ENCODE measurements at regions not wholly inside any gene's neighbourhood (a gene's known extent, or its start where the extent isn't known, plus 50 kb on each side); places are given as distances from the start of the nearest gene placed in this dataset.

DNA sequence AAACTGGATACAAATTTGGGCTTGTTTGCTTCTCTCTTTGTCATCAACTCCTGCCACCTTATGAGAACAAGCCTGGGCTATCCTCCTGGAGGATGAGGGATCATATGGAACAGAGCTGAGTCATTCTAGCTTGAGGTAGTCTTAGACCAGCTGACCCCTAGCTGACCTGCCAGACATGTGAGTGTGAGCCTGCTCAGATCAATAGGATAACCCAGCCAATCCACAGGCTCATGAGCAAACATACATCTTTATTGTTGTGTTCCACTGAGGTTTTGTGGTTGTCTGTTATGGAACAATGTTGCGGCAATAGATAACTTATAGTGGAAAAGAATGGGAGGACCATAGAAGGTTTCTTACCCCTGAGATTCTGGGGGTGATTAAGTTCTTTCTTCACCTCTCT, 54.5 kb upstream of the FAM180A start:
- POLR2A ChIA-PET, result no interaction called here

DNA sequence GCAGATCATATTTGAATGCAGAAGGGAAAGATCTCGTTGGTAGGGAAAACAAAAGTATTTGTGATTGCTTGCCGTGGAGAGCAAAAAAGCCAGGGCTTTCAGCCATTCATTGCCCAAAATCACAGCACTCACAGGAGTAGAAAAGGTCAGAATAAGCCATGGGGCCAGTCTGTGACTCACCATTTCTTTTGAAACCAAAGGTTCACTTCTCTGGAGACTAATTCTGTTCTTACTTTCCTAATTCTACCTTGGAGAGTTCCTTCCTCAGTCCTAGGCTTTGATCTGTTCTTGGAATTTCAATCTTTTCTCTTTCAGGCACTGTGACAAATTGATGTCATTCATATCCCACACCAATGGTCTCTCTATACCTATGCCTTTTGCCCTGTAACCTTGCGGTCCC, 54.1 kb upstream of the FAM180A start:
- CTCF ChIA-PET, result interaction anchor here (2.8 to 7.1 kb wide), 2 partner anchors 10 to 207 kb away, joined by 10 to 113 read pairs; no protein-coding TSS in a partner anchor
- no peak for DNase-seq (ENCODE audit: extremely low spot score)
- TF ChIP-seq, protein P1, sequence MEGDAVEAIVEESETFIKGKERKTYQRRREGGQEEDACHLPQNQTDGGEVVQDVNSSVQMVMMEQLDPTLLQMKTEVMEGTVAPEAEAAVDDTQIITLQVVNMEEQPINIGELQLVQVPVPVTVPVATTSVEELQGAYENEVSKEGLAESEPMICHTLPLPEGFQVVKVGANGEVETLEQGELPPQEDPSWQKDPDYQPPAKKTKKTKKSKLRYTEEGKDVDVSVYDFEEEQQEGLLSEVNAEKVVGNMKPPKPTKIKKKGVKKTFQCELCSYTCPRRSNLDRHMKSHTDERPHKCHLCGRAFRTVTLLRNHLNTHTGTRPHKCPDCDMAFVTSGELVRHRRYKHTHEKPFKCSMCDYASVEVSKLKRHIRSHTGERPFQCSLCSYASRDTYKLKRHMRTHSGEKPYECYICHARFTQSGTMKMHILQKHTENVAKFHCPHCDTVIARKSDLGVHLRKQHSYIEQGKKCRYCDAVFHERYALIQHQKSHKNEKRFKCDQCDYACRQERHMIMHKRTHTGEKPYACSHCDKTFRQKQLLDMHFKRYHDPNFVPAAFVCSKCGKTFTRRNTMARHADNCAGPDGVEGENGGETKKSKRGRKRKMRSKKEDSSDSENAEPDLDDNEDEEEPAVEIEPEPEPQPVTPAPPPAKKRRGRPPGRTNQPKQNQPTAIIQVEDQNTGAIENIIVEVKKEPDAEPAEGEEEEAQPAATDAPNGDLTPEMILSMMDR (IDR thresholded peaks at IDR 0.05; ENCODE audit: control extremely low read depth, extremely low read depth, low read depth, missing control alignments), result no peak
- POLR2A ChIA-PET, result no interaction called here

More for the DNA sequence above, 54.5 kb upstream of the FAM180A start:
- TF ChIP-seq, protein P1 (IDR thresholded peaks at IDR 0.05; ENCODE audit: control extremely low read depth, extremely low read depth, low read depth, missing control alignments), result no peak
- DNase-seq (ENCODE audit: extremely low spot score), result no peak
- CTCF ChIA-PET, result interaction anchor here (7.1 kb wide), 1 partner anchor 207 kb away, joined by 113 read pairs; no protein-coding TSS in a partner anchor

DNA sequence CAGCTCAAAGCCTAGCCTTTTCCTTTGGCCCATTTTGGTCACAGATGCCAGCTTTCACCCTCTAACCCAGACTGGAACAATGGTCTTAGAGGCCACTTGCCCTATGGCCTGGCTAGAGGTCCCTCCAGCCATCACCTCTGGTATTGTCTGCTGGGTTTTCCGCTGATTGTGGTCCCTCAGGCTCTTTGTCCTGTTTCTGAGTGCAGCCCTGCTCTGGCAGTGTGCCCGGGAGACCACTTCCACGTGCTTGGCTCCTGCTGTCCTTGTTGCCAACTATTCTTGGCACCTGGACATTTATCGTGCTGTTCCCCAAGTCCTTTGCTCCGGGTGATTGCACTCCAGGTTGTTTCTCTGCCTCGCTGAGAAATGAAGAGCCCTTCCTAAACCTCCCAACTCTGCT, 53.3 kb upstream of the FAM180A start:
- POLR2A ChIA-PET, result no interaction called here
- no peak for DNase-seq (ENCODE audit: extremely low spot score)
- CTCF ChIA-PET, result interaction anchor here (0.8 to 7.1 kb wide), 12 partner anchors 10 to 217 kb away, joined by 3 to 113 read pairs (median 8); no protein-coding TSS in a partner anchor
- TF ChIP-seq, protein P1 (IDR thresholded peaks at IDR 0.05; ENCODE audit: control extremely low read depth, extremely low read depth, low read depth, missing control alignments), result no peak

DNA sequence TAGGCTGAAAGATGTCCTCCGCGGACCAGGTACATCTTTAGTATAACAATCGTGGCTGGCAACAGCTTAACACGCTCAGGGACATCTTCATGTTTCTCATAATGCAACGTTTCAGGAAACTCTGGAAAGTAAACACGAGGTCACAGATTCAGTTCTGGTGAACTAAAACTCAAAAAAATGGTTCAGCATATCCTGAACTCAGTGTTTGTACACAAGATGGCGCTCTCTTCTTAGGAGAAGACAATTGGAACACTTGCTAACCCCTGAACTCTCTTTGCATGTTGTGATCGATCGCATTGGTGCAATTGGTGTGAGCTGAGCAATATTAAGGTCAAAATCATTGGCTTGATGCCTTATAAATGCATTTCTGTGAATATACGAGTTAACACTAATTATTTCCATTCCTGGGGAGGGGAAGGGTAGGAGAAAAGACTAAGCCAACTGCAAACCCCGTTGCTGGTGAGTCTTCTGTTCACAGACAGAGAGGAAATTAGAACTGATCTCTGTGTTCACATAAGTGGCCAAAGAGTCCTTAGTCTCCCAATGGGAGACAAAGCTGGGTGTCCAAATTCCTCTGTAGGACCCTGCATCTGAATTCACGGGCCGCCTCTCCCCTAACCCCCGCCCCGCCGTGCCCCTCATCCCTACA, 52.6 kb upstream of the FAM180A start:
- TF ChIP-seq, protein P1 (IDR thresholded peaks at IDR 0.05; ENCODE audit: control extremely low read depth, extremely low read depth, low read depth, missing control alignments), result peak; percentile 83
- POLR2A ChIA-PET, result no interaction called here
- CTCF ChIA-PET, result interaction anchor here (0.8 to 7.1 kb wide), 26 partner anchors 9 to 314 kb away, joined by 3 to 113 read pairs (median 4); no protein-coding TSS in a partner anchor
- DNase-seq (ENCODE audit: extremely low spot score), result peak; percentile 74

DNA sequence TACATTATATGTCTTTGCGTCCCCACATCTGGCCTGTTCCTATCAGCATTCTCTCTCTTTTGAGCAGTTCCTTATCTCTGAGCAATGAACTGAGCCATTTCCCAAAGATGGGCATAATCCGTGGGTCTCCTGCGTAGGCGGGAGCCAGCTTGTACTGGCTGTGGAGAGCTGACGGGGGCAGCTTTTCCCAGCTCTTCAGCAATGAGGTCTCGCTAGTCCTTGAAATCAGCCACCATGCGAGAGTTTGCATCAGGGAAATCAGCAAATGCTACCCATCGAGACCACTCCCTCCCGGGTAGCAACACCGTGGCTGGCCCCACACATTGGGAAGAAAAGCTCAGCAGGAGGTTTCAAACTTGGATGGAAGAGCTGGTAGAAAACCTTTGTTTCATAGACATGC, 51.9 kb upstream of the FAM180A start:
- ChIA-PET CTCF (interaction anchor here (0.8 to 7.1 kb wide), 24 partner anchors 8 to 315 kb away, joined by 3 to 113 read pairs (median 4); no protein-coding TSS in a partner anchor), POLR2A (no interaction called here)
- DNase-seq (ENCODE audit: extremely low spot score), result no peak
- TF ChIP-seq, protein P1 (IDR thresholded peaks at IDR 0.05; ENCODE audit: control extremely low read depth, extremely low read depth, low read depth, missing control alignments), result no peak

DNA sequence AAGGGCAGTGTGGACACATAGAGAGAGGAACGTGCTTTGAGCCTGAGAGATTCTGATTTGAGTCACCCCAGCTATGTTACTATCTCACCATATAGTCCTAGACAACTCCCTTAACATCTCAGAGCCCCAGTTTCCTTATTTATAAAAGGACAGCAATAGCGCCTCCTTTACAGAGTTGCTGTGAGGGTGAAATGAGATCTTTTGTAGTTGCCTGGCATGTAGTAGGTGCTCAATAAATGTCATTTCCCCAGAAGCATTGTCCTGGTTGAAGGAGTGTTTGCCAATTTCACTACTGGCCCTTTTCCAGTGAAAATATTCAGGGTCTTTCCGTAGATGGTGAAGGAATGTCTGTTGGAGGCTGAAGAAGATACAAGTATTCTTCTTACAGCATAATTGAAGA, 51.3 kb upstream of the FAM180A start:
- TF ChIP-seq, protein P1 (IDR thresholded peaks at IDR 0.05; ENCODE audit: control extremely low read depth, extremely low read depth, low read depth, missing control alignments), result no peak
- no peak for DNase-seq (ENCODE audit: extremely low spot score)
- ChIA-PET CTCF (interaction anchor here (0.9 to 7.1 kb wide), 9 partner anchors 8 to 219 kb away, joined by 3 to 113 read pairs (median 10); no protein-coding TSS in a partner anchor), POLR2A (no interaction called here)

Data from GM10248 (cell line).